ENCODE measurements at regions not wholly inside any gene's neighbourhood (a gene's known extent, or its start where the extent isn't known, plus 50 kb on each side); places are given as distances from the start of the nearest gene placed in this dataset.

DNA sequence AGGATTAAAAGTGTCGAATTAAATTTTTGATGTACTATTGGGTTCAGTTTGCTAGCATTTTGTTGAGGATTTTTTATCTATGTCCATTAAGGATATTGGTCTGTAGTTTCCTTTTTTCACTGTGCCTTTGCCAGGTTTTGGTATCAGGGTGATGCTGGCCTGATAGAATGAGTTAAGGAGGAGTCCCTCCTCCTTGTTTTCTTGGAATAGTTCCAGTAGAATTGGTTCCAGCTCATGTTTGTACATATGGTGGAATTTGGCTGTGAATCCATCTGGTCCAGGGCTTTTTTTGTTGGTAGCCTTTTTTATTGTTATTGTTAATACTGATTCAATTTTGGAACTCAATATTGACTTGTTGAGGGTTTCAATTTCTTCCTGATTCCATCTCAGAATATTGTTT, 141.8 kb downstream of the SIM1 start:
- H3K27ac ChIP-seq: no peak overlapping the region
- TF ChIP-seq, protein P1, sequence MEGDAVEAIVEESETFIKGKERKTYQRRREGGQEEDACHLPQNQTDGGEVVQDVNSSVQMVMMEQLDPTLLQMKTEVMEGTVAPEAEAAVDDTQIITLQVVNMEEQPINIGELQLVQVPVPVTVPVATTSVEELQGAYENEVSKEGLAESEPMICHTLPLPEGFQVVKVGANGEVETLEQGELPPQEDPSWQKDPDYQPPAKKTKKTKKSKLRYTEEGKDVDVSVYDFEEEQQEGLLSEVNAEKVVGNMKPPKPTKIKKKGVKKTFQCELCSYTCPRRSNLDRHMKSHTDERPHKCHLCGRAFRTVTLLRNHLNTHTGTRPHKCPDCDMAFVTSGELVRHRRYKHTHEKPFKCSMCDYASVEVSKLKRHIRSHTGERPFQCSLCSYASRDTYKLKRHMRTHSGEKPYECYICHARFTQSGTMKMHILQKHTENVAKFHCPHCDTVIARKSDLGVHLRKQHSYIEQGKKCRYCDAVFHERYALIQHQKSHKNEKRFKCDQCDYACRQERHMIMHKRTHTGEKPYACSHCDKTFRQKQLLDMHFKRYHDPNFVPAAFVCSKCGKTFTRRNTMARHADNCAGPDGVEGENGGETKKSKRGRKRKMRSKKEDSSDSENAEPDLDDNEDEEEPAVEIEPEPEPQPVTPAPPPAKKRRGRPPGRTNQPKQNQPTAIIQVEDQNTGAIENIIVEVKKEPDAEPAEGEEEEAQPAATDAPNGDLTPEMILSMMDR (conservative IDR thresholded peaks at IDR 0.05): no peak

DNA sequence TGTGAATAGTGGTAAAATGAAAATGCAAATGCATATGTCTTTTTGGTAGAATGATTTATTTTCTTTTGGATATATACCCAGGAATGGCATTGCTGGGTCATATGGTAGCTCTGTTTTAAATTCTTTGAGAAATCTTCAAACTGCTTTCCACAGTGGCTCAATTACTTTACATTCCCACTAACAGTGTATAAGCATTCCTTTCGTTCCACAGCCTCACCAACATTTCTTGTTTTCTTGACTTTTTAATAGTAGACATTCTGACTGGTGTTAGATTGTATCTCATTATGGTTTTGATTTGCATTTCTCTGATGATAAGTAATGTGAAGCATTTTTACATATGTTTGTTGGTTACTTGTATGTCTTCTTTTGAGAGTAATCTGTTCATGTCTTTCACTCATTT, 144.0 kb downstream of the SIM1 start:
- TF ChIP-seq, protein P1 (conservative IDR thresholded peaks at IDR 0.05): no peak
- H3K27ac ChIP-seq: no peak overlapping the region

DNA sequence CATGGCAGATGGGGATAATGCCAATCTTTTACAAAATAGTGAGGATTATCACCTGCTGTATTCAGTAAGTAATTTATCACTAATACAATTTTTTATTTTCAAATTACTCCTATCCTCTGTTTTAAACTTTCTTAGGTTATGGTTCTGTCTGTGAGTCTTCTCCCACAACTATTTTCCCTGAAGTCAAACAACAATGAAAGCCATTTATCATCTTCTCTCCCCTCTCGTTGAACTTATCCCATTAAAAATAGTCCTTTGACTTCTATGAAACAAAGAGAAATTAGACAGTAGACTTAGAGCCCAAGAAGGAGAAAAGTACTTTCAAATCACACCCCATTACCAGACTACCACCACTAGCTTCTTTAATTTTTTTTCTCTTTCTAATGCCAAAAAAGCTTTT, 147.7 kb downstream of the SIM1 start:
- TF ChIP-seq, protein P1 (conservative IDR thresholded peaks at IDR 0.05): no peak
- H3K27ac ChIP-seq: no peak overlapping the region

DNA sequence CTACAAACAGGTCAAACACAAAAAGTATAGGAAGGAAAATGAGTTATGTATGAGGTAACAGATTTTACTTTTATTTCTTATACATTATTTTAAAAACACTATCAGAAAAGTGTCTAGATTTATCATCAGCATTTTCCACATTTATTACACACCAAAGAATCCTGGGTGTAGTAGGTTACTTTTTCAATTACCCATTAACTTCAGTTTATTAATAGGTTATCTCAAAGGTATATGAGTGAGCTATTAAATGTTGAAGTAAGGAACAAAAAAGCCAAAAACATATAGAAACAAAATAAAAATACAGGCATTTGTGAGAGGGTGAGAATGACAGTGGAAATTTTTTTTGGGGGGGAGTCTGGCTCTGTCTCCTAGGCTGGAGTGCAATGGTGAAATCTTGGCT, 150.5 kb downstream of the SIM1 start:
- H3K27ac ChIP-seq: no peak overlapping the region
- TF ChIP-seq, protein P1 (conservative IDR thresholded peaks at IDR 0.05): no peak

DNA sequence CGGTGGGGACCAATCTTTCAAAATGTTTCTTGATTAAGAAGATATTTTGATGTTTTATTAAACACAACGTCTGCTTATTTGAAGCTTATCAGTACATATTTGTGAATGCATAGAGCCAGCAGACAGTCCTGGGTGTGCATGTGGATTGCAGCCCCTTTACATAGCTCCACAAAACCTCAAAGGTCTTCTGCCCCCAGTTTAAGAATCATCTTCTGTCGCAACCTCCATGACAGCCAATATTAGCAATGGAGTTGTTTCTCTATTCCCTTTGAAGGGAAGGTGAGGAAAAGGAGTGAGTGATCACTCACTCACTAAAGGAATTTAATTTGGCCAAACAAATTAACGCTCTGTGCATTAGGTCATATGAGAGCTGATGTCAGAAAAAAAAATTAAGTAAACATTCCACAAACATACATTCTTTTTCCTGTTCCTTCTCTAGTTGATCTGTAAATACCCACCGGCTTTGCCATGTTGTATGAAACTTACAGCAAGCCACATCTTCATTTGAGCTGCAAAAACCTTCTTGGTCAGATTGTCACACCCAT, 152.9 kb downstream of the SIM1 start:
- H3K27ac ChIP-seq: no peak overlapping the region
- TF ChIP-seq, protein P1 (conservative IDR thresholded peaks at IDR 0.05): no peak

DNA sequence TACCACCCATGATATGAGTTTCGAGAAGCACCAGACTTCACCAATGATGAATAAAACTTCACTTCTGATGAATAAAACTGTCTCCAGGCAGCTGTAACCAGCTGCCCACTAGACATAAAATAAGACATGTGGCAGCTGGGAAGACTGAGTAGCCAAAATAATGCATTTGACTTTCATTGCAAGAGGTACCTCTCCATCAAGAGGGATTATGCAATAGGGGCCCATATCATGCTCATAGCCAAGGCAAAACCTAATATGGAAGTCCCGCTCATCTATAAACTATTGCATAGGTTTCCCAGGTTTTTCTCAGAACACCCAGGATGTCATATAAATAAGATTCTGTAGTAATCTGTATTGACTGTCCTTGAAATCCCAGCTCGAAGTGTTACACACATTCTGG, 155.5 kb downstream of the SIM1 start:
- H3K27ac ChIP-seq: no peak overlapping the region
- TF ChIP-seq, protein P1 (conservative IDR thresholded peaks at IDR 0.05): no peak

DNA sequence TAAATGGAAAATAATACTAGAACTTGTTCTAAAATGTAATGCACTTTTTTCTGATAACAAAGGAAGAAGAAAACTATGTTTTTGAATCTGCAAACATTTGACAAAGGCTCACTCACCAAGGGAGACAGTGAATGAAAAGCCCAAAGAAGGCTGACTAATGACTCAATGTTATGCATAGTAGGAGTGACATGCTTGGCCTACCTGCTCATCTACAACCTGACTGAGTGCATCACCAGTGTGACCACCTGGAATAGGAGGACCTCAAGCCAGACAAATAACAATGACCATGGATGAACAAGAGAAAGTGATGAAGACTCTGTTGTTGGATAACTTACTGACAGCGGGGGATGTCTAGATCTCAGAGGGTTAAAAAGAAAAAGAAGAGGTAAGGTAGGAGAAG, 157.2 kb downstream of the SIM1 start:
- no peak overlapping the region for H3K27ac ChIP-seq
- TF ChIP-seq, protein P1 (conservative IDR thresholded peaks at IDR 0.05): no peak

All from VCaP (cell line).